OCI-LY7 (cell line): ENCODE measurements at regions not wholly inside any gene's neighbourhood (a gene's known extent, or its start where the extent isn't known, plus 50 kb on each side); places are given as distances from the start of the nearest gene placed in this dataset.

ENCODE experiments used
- CTCF ChIP-seq: fragments of 200-600 bp; sonication (generic); conservative IDR thresholded peaks from 2 replicates; pipeline ENCODE4 v1.5.1; 2014; ENCODE audit warnings: mild to moderate bottlenecking, antibody characterized with exemption, low read length, moderate library complexity, mixed read lengths
- EZH2phosphoT487 ChIP-seq: fragments of 200-600 bp; sonication (generic); IDR thresholded peaks from 2 replicates; pipeline ENCODE4 v1.6.1; 2018; ENCODE audit warnings: low read depth, borderline replicate concordance, mild to moderate bottlenecking, mixed run types, antibody characterized with exemption, low read length, moderate library complexity, mixed read lengths

- TF ChIP-seq CTCF (no peak), EZH2phosphoT487 (no peak)
Measured at GRCh38 chr3:147864754-147865354, 455.7 kb downstream of the ZIC1 start.
